GM18526 (cell line): ENCODE measurements at regions not wholly inside any gene's neighbourhood (a gene's known extent, or its start where the extent isn't known, plus 50 kb on each side); places are given as distances from the start of the nearest gene placed in this dataset.

Source experiments
- POLR2A ChIP-seq: IDR thresholded peaks from 3 replicates; pipeline ENCODE4 v1.6.1; 2011; ENCODE audit not compliant: insufficient read length; ENCODE audit errors: extremely low read depth

GRCh38 chr11:121358760-121359159, 66.2 kb downstream of the SC5D start:
- no peak for TF ChIP-seq POLR2A

GRCh38 chr11:121359591-121359990, 67.0 kb downstream of the SC5D start:
- TF ChIP-seq POLR2A, result no peak

DNA sequence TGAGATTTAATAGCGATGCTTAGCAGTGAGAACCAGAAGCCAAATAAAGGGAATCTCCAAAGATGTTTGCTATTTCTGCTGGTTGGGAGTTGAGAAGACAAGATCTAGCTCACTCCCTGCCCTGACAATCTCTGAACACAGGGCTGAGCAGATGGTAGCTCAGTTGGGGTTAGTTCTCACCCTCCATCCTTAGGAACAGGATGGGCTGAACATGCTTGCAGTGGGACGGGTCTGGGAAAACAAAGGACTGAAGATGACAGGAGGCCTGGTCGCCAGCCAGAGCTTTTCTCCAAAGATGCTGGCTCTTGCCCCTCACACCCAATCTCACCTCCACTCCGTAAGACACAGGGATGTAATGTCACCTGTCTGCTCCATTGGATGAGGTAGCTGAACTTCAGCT, 72.7 kb downstream of the SC5D start:
- no peak for TF ChIP-seq POLR2A

DNA sequence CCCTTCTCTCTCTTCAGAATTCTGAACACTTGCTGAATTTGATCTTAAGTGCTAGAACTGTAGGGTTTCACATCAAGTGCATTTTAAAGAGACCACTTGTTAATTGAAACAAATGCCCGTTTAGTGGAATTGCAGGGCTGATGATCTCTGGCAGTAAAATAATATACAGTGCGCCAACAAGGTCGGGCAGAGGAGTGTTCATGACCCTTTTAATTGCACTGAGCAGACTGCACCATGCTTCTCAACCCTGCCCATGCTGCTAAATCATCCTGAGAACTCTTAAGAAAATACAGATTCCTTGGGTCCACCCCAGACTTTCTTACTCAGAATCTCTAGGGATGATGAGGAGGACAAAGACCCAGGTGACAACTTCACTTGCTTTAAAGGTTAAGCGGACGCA, 73.5 kb downstream of the SC5D start:
- no peak for TF ChIP-seq POLR2A

- no peak for TF ChIP-seq POLR2A
Measured at GRCh38 chr11:121367001-121367843, 74.7 kb downstream of the SC5D start.

GRCh38 chr11:121367844-121368225, 75.3 kb downstream of the SC5D start:
- no peak for TF ChIP-seq POLR2A

DNA sequence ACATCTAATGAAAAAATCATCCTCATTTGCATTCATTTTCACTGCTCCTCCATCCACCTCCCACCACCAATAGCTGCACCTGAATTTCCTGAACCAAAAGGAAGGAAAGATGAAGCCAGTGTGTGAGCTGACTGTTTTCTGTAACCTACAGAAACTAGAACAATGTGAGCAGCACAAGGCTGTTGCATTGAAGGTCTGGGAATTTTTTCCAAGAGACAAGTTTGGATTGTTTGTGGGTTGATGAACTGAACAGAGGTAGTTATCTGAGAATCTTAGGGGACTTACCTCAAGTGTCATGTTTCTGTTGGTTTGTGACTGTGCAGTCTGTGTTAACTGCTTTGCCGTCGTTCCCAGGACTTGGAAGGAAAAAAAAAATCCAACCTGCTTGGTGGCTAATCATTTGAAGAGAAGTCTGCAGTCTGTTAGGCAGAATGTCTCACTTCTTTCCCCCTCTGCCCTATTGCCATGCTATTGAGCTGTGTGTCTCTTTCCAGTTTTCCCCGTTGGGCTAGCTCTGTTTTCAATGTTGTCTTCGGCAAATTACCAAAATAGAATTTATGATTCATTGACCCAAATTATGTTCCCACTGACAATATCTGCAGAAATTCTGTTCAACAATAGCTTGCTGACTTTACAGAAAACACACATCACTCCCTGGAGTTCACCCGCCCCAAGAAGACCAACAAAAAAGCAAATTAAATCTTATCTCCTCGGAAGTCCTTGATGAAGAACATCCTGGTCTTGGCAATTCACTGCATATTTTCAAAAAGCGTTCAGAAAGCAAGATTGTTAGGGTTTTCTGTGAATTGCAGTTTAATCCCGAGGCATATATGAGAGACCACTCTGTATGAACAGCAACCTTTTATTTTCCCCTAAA, 76.0 kb downstream of the SC5D start:
- TF ChIP-seq POLR2A, result no peak

- no peak for TF ChIP-seq POLR2A
Measured at GRCh38 chr11:121369366-121369765, 76.8 kb downstream of the SC5D start.

DNA sequence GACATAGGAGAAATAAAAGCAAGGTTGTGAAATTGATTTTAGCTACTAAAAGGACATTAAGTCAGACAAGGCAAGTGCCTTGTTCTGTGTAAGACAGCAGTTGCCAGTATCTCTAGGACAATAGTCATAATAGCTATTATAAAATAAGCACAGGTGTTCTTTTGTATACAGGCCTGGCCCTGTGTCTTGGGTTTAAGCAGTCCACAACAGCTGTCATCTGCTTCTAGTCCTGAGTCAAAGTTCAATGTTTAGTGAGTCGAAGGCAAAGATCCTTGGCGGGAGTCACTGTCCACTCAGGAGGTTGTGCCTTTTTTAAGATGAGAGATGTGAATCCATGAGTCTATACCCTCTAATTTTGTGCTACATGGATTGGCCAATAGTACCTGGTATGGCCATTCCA, 79.5 kb downstream of the SC5D start:
- no peak for TF ChIP-seq POLR2A

DNA sequence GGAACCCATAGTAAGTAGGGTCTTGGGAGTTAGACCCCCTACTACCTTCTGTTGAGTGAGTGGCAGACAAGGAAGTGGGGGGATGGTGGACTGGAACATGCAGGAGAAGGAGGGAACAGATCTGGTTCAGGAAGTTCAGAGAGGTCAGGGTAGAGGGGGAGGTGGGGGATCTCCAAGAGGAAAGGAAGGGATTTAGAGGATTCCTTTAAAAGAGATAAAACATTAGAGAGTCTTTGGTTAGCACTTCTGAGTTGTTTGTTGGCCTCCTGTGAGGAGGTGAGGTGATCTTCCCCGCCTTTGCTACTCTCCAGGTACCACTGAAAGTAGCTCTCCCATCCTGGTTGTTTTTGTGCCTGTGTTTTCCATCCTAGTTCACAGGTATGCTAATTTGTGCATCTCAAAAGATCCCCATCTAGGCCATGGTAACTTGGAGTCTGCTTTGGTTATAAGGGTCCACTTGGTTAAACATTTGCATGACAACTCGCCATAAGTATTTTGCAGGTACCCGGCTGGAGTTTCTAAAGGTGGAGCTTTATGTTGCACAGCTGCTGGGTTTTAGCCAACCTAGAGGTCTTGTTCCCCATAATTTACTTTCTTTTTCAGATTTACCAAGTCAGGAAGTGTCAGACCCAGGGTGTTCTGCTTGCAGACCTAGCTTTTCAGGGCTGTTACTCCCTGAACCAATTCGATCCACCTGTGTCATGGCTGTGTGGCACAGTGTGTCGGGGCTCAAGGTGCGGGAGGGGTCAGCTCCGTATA, 79.3 kb upstream of the SORL1 start:
- TF ChIP-seq POLR2A, result peak; percentile 28

DNA sequence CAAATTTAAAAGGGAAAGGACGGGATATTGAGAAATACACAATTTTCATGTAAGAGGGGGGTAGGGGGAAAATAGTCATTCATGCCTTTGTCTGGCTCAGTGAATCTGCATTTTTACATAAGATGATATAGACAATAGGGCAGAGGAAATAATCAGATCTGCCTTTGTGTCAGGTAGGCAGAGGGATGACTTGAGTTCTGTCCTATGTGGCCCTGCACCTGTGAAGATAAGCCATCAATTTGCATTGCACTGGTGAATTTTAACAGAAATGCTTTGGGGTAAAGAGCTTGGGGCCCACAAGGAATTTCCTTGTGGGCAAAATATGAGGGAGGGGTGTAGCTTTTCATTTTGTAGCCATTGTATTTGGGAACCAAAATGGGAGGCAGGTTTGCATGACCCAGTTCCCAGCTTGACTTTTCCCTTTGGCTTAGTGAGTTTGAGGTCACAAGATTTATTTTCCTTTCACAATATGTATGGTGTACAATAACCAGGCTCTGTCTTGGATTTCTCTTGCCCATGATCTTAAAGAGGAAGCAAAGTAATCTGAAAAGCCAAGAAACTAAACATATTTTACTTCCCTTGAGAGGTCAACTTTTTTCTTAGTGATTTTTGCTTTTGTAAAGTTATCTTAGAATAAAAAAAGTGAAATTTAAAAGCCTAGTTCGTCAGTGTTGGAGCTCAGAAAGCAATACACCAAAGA, 77.7 kb upstream of the SORL1 start:
- no peak for TF ChIP-seq POLR2A

DNA sequence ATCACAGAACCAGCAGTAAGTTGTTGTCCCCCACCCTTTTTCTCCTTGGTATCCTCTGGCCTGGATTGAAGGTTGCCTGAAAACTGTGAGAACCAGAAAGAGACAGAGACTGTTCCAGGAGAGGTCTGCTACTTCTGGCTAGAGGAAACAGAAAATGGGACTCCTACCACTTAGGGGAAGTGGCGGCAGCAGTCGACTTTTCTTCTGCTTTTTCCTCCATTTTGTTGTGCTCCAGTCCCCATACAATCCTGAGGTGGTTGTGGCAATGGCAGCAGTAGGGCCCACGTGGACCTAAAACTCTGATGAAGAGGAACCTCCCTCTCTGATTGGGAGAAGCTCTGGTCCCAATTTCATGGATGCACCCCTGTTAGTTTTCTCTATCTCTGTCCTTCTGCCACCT, 76.0 kb upstream of the SORL1 start:
- no peak for TF ChIP-seq POLR2A

- TF ChIP-seq POLR2A, result no peak
Measured at GRCh38 chr11:121383716-121384115, 68.4 kb upstream of the SORL1 start.

GRCh38 chr11:121385688-121386087, 66.4 kb upstream of the SORL1 start:
- TF ChIP-seq POLR2A, result no peak
